ENCODE measurements at regions not wholly inside any gene's neighbourhood (a gene's known extent, or its start where the extent isn't known, plus 50 kb on each side); places are given as distances from the start of the nearest gene placed in this dataset.

DNA sequence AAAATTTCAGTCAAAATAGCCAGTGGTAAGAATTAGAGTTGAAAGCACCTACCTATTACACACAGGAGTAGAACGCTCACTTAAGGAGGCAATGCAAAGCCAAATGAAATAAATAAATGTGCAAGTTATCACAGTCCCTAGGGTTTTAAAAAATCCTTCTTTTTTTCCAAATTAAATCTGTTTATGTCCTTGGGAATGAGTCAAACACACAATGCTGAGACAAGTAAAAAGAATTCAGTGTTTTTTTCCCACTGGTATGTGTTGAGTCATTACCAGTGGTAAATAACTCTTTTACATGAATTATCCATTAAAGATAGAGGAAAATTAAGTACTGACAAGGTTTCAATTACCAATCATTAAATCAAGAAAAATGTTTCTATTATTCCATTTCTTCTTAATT is 438.6 kb downstream of the TNS3 start:
- Mint-ChIP-seq H3K27me3 (ENCODE audit: low read depth) (no peaks in the 10 kb centered on the region), H3K9me3 (peaks cover 3% of the 10 kb centered on the region), H3K36me3 (ENCODE audit: low read depth) (no peaks in the 10 kb centered on the region), H3K27ac (no peak overlapping the region), H3K4me1 (peaks cover 7% of the 10 kb centered on the region), H3K4me3 (no peak overlapping the region)
- TF ChIP-seq, protein P1, sequence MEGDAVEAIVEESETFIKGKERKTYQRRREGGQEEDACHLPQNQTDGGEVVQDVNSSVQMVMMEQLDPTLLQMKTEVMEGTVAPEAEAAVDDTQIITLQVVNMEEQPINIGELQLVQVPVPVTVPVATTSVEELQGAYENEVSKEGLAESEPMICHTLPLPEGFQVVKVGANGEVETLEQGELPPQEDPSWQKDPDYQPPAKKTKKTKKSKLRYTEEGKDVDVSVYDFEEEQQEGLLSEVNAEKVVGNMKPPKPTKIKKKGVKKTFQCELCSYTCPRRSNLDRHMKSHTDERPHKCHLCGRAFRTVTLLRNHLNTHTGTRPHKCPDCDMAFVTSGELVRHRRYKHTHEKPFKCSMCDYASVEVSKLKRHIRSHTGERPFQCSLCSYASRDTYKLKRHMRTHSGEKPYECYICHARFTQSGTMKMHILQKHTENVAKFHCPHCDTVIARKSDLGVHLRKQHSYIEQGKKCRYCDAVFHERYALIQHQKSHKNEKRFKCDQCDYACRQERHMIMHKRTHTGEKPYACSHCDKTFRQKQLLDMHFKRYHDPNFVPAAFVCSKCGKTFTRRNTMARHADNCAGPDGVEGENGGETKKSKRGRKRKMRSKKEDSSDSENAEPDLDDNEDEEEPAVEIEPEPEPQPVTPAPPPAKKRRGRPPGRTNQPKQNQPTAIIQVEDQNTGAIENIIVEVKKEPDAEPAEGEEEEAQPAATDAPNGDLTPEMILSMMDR (IDR thresholded peaks at IDR 0.05; ENCODE audit: unreplicated experiment in 3 of 3), result no peak

DNA sequence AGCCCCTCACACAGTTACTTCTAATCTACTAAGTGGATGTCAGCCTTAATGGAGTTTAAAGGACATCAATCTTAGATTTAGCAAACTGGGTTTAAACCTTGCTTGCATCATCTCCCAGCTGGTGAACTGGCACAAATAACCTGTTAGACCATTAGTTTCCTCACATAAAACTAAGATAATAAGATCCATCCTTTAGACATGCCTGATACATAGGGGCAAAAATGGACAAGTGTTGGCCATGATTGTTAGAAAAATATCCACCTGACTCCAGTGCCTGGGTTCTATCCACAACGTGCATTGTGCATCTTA is 439.1 kb downstream of the TNS3 start:
- no peaks in the 10 kb centered on the region for H3K27me3 Mint-ChIP-seq (ENCODE audit: low read depth)
- TF ChIP-seq, protein P1 (IDR thresholded peaks at IDR 0.05; ENCODE audit: unreplicated experiment in 3 of 3), result no peak
- H3K36me3 Mint-ChIP-seq (ENCODE audit: low read depth), result no peaks in the 10 kb centered on the region
- no peak overlapping the region for H3K4me3 Mint-ChIP-seq
- H3K9me3 Mint-ChIP-seq, result peaks cover 3% of the 10 kb centered on the region
- no peak overlapping the region for H3K27ac Mint-ChIP-seq
- peaks cover 7% of the 10 kb centered on the region for H3K4me1 Mint-ChIP-seq

DNA sequence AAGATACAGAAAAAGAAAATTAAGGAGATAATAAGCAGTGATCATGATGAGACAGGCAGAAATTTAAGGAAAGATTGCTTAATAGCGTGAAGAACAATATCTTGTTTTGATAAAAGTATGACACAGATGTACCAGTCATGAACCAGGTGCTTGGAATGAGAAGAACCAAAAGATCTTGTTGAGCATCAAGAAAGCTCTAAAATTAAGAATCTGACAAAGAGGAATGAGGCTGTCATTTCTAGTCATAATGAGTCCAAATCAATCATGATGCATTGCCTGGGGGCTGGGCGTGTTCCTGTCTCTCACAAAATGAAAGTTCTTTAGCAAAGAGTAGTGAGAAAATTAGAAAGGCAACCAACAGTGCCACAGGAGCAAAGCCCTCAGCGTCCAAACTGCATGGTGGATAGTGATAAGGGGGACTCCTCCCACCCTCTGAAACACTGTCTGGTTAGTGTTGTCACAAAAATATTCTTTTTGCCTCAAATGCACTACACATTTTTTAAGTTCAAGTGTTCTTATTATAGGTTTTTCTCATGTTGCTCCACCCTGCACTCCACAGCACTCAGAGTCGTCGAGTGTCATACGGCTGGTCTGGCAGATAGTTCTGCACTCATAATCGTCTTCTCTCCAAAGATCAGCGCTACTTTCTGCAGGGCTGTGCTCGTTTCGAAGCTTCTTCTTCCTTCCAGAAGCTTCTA is 439.6 kb downstream of the TNS3 start:
- Mint-ChIP-seq H3K4me3 (no peak overlapping the region), H3K27me3 (ENCODE audit: low read depth) (no peaks in the 10 kb centered on the region), H3K9me3 (peaks cover 3% of the 10 kb centered on the region), H3K4me1 (peaks cover 7% of the 10 kb centered on the region), H3K27ac (no peak overlapping the region), H3K36me3 (ENCODE audit: low read depth) (no peaks in the 10 kb centered on the region)
- TF ChIP-seq, protein P1 (IDR thresholded peaks at IDR 0.05; ENCODE audit: unreplicated experiment in 3 of 3), result no peak

DNA sequence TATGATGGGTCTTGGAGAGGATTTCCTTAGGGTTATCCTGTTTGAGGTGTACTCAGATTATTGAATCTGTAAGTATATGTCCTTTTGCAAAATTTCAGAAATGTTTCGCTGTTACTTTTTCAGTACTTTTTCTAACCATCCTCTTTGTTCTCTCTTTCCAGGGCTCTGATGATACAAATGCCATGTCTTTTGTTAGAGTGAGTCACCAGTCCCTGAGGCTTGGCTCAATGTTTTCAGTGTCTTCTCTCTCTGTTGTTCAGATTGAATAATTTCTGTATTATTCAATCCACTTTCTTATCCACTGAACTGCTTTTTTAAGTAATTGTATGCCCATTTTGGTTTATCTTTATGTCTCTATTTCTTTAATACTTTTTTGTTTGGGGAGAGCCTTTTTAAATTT is 449.4 kb downstream of the TNS3 start:
- H3K27me3 Mint-ChIP-seq (ENCODE audit: low read depth), result no peaks in the 10 kb centered on the region
- H3K4me1 Mint-ChIP-seq, result no peaks in the 10 kb centered on the region
- no peaks in the 10 kb centered on the region for H3K36me3 Mint-ChIP-seq (ENCODE audit: low read depth)
- H3K9me3 Mint-ChIP-seq, result no peaks in the 10 kb centered on the region
- no peak overlapping the region for H3K4me3 Mint-ChIP-seq
- TF ChIP-seq, protein P1 (IDR thresholded peaks at IDR 0.05; ENCODE audit: unreplicated experiment in 3 of 3), result no peak
- no peak overlapping the region for H3K27ac Mint-ChIP-seq

DNA sequence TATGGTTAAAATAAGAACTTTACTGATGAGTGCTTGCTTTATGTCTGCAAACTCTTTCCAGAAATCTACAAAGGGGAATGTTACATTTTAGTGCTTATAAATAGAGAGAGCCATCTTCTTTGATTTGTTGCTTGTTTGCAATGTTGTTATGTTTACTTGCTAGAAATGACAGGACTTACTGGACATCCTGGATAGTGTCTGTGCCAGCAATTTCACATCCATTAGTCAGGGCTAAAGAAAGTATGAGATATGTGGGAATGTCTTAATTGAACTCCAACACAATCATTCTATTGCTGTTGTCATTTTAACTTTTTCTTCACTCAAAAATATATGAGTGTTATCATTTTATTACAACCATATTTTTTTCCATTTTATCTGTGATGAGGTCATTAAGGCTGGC is 453.2 kb downstream of the TNS3 start:
- H3K36me3 Mint-ChIP-seq (ENCODE audit: low read depth), result no peaks in the 10 kb centered on the region
- H3K27ac Mint-ChIP-seq, result no peak overlapping the region
- no peak overlapping the region for H3K4me3 Mint-ChIP-seq
- H3K9me3 Mint-ChIP-seq, result no peaks in the 10 kb centered on the region
- H3K27me3 Mint-ChIP-seq (ENCODE audit: low read depth), result no peaks in the 10 kb centered on the region
- TF ChIP-seq, protein P1 (IDR thresholded peaks at IDR 0.05; ENCODE audit: unreplicated experiment in 3 of 3), result no peak
- no peaks in the 10 kb centered on the region for H3K4me1 Mint-ChIP-seq

DNA sequence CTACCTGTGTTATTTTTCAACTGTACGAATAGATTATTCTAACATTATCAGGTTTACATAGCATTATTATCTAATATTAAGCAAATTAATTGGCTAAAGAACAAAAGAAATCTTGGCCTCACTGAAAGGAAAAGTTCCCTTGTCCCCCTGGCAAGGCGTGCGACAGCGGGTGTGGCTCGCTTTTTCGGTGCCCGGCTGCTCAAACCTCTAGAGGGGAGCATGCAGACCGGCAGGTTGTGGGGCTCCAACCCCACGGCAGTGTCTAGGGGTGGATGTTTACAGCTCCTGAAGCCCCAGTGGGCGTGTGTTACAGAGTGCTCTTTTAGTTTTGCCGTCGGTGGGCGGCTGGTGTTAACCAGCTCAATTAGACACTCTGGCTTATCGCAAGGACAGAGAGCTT is 456.4 kb downstream of the TNS3 start:
- H3K4me1 Mint-ChIP-seq, result no peaks in the 10 kb centered on the region

More for the DNA sequence above, 456.4 kb downstream of the TNS3 start:
- TF ChIP-seq, protein P1 (IDR thresholded peaks at IDR 0.05; ENCODE audit: unreplicated experiment in 3 of 3), result no peak
- Mint-ChIP-seq H3K4me3 (no peak overlapping the region), H3K36me3 (ENCODE audit: low read depth) (no peaks in the 10 kb centered on the region), H3K27me3 (ENCODE audit: low read depth) (no peaks in the 10 kb centered on the region), H3K9me3 (no peaks in the 10 kb centered on the region), H3K27ac (no peak overlapping the region)

Data from nephron (organoid).